HFFc6 (cell line): ENCODE measurements at regions not wholly inside any gene's neighbourhood (a gene's known extent, or its start where the extent isn't known, plus 50 kb on each side); places are given as distances from the start of the nearest gene placed in this dataset.

Experiments
- DNase-seq: peaks from one replicate; pipeline ENCODE4 v3.0.0-alpha.2; 2018
- H3K27ac Mint-ChIP-seq: 2 replicates; pipeline ENCODE4 v1.8.0; 2020; ENCODE audit warnings: mild to moderate bottlenecking, mixed read lengths
- H3K27me3 Mint-ChIP-seq: 2 replicates; pipeline ENCODE4 v1.8.0; 2021; ENCODE audit warnings: mild to moderate bottlenecking, moderate library complexity, mixed read lengths; ENCODE audit not compliant: insufficient read depth
- H3K36me3 Mint-ChIP-seq: 2 replicates; pipeline ENCODE4 v1.8.0; 2021; ENCODE audit warnings: low read depth, mixed read lengths
- H3K4me1 Mint-ChIP-seq: 2 replicates; pipeline ENCODE4 v1.8.0; 2020; ENCODE audit warnings: low read depth, mixed read lengths
- H3K4me3 Mint-ChIP-seq: 2 replicates; pipeline ENCODE4 v1.8.0; 2020; ENCODE audit warnings: mild to moderate bottlenecking, moderate library complexity, mixed read lengths
- H3K9me3 Mint-ChIP-seq: 2 replicates; pipeline ENCODE4 v1.8.0; 2020; ENCODE audit warnings: mild to moderate bottlenecking, mixed read lengths
- CTCF ChIP-seq: fragments of 200-600 bp; sonication (generic); IDR thresholded peaks from 2 replicates; pipeline ENCODE4 v1.5.0; 2021; ENCODE audit warnings: antibody characterized with exemption, mild to moderate bottlenecking

GRCh38 chr4:20462426-20463175 lies 210.9 kb downstream of the SLIT2 start:
- no peak for TF ChIP-seq CTCF
- H3K4me3 Mint-ChIP-seq: no peak overlapping the region
- H3K4me1 Mint-ChIP-seq: peaks cover 16% of the 10 kb centered on the region
- no peak overlapping the region for H3K27ac Mint-ChIP-seq
- no peaks in the 10 kb centered on the region for H3K36me3 Mint-ChIP-seq
- no peaks in the 10 kb centered on the region for H3K9me3 Mint-ChIP-seq
- DNase-seq: no peak
- H3K27me3 Mint-ChIP-seq: no peaks in the 10 kb centered on the region; the same call in 1 of the 2 replicates

- H3K4me1 Mint-ChIP-seq: peaks cover 14% of the 10 kb centered on the region
- H3K27ac Mint-ChIP-seq: no peak overlapping the region
- H3K4me3 Mint-ChIP-seq: no peak overlapping the region
- DNase-seq: no peak
- H3K27me3 Mint-ChIP-seq: no peaks in the 10 kb centered on the region; the same call in 1 of the 2 replicates
- TF ChIP-seq CTCF: no peak
- H3K9me3 Mint-ChIP-seq: no peaks in the 10 kb centered on the region
- H3K36me3 Mint-ChIP-seq: no peaks in the 10 kb centered on the region
These were observed 211.4 kb downstream of the SLIT2 start for GRCh38 chr4:20463176-20463430.

- no peak for TF ChIP-seq CTCF
- peak overlapping the region; percentile 27 for H3K27ac Mint-ChIP-seq
- peaks cover 14% of the 10 kb centered on the region for H3K4me1 Mint-ChIP-seq
These were observed 212.7 kb downstream of the SLIT2 start for GRCh38 chr4:20464381-20464780.

GRCh38 chr4:20474119-20474518 lies 222.4 kb downstream of the SLIT2 start:
- H3K36me3 Mint-ChIP-seq: peaks cover 10% of the 10 kb centered on the region; the same call in 1 of the 2 replicates
- H3K27ac Mint-ChIP-seq: no peak overlapping the region
- peaks cover 5% of the 10 kb centered on the region; the same call in 1 of the 2 replicates for H3K4me1 Mint-ChIP-seq
- no peak for TF ChIP-seq CTCF
- H3K27me3 Mint-ChIP-seq: no peaks in the 10 kb centered on the region
- no peak overlapping the region for H3K4me3 Mint-ChIP-seq
- peak; percentile 18 for DNase-seq
- H3K9me3 Mint-ChIP-seq: no peaks in the 10 kb centered on the region

More at GRCh38 chr4:20464381-20464780, 212.7 kb downstream of the SLIT2 start:
- H3K27me3 Mint-ChIP-seq: no peaks in the 10 kb centered on the region; the same call in 1 of the 2 replicates
- peak; percentile 60 for DNase-seq
- H3K4me3 Mint-ChIP-seq: peak overlapping the region; percentile 2; the same call in 1 of the 2 replicates
- no peaks in the 10 kb centered on the region for H3K9me3 Mint-ChIP-seq
- no peaks in the 10 kb centered on the region for H3K36me3 Mint-ChIP-seq

- Mint-ChIP-seq H3K27me3 (no peaks in the 10 kb centered on the region), H3K4me1 (peaks cover 7% of the 10 kb centered on the region), H3K36me3 (peaks cover 10% of the 10 kb centered on the region; the same call in 1 of the 2 replicates), H3K9me3 (no peaks in the 10 kb centered on the region), H3K27ac (no peak overlapping the region), H3K4me3 (no peak overlapping the region)
- no peak for TF ChIP-seq CTCF
- no peak for DNase-seq
These were observed 221.8 kb upstream of the PACRGL start for GRCh38 chr4:20478412-20478811.
